ENCODE measurements at regions not wholly inside any gene's neighbourhood (a gene's known extent, or its start where the extent isn't known, plus 50 kb on each side); places are given as distances from the start of the nearest gene placed in this dataset.

DNA sequence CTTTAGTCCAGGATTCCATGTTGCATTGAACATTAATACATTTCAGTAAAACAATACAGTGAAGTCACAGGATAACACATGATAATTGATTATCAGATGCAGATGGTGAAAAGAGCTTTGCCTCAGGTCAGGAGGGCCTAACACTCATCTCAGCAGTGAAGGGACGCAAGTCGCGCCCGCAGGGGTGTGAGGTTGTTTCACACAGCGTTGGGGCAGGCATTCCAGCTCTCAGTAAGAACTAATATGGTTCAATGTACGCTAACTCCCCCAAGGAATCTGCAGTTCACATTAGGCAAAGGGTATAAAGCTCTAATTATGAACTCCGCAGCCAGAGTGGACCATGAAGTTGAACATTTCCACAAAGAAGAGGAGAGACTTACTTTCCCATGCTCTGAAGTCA lies 53.1 kb upstream of the ATL2 start:
- no peak for FAIRE-seq
- DNase-seq (ENCODE audit: low spot score in 2 of 2): no peak

DNA sequence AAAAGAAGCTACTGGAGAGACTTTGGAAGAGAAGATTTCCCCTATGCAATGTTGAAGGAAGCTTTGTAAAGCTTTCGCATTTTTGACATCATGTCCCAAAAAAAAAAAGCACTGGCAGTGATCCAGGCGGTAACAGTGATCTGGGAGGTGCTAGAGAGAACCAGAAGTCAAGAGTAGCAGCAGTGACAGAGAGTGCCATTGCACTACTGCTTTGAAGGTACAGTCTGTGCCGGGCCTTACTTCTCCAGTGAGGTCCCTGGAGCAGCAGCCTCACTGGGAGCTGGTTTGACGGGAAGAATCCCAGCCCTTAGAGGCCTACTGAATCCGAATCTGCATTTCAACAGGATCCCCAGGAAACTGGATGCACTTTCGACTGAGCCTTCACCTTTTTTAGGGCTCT lies 50.9 kb upstream of the ATL2 start:
- FAIRE-seq: no peak

DNA sequence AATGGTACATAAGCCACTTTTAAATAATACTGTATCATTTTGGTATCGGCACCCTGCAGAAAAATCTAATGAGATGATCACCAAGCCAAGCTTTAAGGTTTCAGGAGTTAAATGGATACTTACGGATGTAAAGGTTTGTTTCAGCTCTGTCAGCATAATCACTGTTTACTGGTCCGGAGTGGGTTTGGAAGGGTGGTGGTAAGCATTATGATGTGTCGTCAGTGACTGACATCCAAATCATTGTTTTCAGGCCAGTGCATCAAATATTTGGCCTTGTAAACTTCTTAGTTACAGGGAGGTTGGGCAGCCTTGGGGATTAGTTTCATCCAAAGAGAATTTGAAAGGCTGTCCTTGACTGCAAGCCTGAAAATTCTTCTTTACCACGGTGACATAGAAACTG lies 50.0 kb upstream of the ATL2 start:
- DNase-seq (ENCODE audit: low spot score in 2 of 2): no peak
- FAIRE-seq: no peak

More for the DNA sequence above, 50.9 kb upstream of the ATL2 start:
- DNase-seq (ENCODE audit: low spot score in 2 of 2): no peak
